ENCODE measurements at regions not wholly inside any gene's neighbourhood (a gene's known extent, or its start where the extent isn't known, plus 50 kb on each side); places are given as distances from the start of the nearest gene placed in this dataset.

DNA sequence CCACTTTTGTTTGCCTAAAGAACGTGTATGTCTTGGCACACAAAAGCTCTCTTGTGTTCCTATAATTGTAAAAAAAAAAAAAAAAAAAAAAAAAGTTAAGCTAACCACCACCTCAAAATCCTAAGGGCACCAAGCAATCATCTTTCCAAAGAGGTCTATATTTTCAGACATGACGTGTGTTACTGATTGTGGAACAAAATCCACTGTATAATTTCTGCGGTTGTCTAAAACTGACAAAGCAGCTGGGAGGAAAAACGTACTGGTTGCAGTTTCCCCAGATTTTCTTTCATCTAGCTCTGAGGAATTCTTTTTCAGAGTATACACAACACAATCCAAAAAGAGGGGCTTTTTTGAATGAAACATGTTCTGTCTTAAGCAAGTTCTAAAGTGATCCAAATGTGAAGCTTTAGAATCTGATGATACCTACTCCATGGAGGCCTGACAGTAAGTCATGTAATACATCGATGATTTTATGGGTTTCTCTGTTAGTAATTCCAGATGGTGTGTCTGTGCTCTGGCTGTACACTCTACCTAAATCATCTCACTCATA lies 375.6 kb upstream of the NUDT12 start:
- no peak for DNase-seq (ENCODE audit: low read depth in 2 of 2)

DNA sequence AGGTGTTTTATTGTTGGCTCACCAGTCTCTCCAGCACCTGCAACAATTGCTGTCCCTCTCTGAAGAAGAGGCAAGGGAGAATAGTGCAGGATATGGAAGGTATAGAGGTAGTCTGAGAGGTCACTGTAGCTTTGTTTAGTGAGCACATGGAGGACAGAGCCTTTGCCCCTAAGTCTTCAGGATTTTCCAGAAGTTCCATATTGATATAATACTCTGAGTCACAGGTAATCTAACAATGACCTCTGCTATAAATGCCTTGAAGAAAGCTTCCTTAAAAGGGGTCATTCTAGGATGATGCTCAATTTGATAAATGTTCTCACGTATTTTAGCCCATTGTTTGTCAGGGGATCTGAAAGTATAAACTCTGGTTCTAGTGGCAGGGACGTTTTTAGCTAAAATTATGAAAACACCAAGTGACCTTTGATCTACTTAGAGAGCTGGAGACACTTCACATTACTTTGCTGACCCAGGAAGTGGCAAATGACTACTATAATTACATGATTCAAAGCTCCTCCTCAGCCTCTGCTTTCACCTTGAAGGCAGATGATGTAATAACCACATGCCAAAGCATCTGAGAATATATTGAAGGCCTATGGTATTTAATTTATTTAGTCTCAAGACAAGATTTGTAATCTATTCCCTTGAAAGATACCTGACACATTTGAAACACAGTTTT lies 366.9 kb upstream of the NUDT12 start:
- no peak for DNase-seq (ENCODE audit: low read depth in 2 of 2)

DNA sequence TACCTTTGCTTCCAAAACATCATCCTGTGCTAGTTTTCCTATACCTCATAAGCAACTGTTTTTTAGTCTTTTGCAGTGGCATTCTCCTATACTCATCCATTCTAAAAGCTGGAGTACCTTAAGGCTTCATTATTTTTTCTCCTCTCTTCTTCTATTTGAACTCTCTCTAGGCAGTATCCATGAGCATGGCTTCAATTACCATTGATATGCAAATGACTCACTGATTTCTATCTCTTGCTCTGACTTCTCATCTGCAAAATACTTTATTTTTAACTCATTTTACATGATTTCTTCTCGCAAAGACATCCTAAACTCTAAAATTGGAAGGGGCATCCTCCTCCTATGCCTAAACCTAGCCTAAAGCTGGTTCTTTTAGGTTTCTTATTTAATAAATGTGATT lies 365.1 kb upstream of the NUDT12 start:
- DNase-seq (ENCODE audit: low read depth in 2 of 2) = no peak

DNA sequence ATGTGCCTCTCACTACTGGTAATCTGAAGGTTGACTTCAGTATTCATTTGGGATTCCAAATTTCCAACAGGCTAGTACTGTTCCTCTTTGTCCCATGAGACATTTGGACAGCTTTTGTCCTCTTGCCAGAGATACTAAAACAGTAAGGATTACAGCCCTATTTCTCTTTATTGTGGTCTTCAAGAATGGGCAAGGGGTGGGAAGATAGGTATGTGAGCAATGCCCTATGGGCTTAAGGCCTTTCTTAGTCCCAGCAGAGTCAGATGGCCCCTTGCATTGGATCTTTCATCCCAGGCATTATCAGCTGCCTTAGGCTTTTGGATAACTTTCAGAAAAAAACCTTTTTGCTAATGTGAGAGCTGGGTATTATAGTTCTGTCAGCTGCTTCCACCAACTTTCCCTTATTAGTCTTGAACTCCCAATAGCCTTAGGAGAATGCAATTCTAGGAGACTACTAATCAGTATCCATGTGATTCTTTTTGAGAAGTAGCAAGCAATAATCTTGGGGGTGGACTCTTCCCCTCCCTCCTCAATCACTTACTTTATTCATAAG lies 361.1 kb upstream of the NUDT12 start:
- DNase-seq (ENCODE audit: low read depth in 2 of 2) = no peak

DNA sequence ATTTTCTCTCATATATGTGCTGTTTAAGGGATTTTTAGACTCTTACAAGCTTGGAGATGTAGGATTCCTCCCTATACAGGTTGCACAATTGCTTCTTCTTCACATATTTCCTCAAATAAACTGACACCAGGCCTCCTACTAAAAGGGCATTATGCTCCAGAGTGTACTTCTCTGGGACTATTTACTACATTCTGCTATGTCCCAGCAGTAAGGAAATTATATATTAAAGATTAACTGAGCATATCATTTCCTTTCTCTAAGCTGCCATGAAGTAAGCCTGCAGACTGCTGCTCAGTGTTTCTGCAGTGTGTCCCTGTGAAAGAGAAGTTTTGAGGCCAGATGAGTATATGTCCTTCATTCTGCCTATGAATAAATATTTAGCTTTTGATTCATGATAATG lies 356.9 kb upstream of the NUDT12 start:
- no peak for DNase-seq (ENCODE audit: low read depth in 2 of 2)

DNA sequence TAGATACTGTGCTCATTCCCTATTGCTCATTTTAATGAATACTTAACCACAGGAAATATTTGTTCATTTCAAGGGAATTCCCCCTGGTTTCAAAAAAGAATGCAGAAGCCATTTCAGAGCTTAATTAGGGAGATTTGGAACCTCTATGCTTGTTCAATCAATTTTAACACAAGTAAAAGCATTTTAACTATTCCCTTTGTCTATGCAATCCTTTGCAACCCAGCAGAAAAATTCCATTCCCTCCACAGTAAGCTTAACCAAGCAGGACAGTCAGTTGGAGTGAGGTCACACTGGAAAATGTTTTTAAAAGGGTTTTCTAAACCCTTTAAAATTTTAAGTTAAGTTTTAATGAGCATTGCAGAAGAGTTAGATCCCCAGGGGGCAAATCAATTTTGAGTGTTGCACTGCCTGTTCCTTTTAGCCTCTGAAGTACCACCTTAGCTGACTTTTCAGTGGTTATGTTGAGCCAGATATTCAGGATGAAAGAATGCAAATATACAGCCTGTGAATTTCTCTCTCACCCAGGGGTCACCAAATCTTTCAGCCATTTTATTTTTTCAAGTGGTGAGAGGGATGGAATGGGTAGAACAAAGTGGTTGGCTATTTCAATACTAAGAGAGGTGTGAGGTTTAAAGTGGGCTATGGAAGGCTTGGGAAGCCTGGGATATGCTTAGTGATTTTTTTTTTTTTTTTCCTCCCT lies 356.2 kb upstream of the NUDT12 start:
- no peak for DNase-seq (ENCODE audit: low read depth in 2 of 2)

DNA sequence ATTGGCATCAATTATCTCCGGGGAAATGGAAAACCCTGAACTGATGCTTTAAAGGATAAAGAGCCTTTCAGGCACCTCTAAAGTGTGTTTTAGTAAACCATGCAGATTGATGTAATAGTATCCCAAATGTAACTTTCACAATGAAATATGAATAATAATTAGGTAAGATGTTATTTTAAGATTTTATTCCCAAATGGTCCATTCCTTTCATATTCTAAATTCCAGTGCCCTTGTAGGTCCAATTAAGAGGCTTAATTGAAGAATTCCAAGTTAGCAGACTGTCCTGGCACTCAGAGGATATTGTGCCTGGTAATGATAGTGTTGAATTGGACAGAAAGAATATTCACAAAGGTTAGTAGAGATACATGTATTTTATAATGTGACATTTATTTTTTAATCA lies 352.5 kb upstream of the NUDT12 start:
- no peak for DNase-seq (ENCODE audit: low read depth in 2 of 2)

DNA sequence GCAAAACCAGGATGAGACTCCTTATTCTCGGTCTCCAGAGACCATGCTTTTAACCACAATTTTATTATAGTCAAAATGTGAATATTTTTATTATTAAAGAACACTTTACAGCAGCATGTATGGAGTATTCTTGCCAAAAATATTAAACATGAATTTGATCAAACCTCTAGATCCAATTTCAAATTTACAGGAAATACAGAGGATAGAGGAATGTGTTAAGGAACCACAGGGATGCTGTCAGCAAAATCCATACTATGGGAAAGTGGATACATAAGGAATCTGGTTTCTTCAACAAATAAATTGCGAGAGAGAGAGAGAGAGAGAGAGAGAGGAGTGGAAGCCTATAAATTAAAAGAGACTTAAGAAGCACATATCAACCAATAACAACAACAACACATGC lies 348.2 kb upstream of the NUDT12 start:
- DNase-seq (ENCODE audit: low read depth in 2 of 2) = no peak

DNA sequence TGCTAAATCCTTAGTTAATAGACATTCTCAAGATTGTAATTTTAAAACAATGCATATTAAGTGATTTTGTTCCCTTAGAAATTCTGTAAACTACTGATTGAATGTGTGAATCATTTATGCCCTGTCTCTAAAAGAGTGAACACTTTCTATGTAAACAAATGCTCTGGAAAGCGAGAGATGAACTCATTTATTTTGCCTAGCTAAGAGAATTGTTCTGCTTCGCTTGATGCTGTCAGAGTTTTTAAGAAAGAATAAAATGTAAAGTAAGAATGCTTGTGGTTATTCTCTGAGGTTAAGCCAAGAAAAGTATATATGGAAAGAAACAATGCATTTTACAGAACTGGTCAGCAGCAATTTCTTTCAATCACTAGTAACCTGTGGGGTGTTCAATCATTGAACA lies 347.4 kb upstream of the NUDT12 start:
- no peak for DNase-seq (ENCODE audit: low read depth in 2 of 2)

DNA sequence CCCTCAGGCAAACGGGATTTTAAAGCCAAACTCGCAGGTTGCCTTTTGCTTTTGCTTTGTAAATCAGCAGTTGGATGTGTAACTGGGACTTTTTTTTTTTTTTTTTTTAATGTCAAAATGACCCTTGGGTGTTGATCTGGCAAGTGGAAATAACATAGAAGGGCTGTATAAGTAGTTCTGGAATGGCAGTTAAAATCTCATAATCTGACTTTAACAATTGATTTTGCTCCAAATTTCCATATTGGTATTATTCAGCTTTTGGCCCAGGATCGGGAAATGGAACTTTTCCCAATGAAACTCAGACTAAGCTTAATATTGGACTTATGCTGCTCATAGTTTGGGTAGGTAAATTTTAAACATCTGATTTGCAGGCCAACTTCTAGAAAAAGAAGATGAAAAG lies 346.8 kb upstream of the NUDT12 start:
- DNase-seq (ENCODE audit: low read depth in 2 of 2) = no peak

DNA sequence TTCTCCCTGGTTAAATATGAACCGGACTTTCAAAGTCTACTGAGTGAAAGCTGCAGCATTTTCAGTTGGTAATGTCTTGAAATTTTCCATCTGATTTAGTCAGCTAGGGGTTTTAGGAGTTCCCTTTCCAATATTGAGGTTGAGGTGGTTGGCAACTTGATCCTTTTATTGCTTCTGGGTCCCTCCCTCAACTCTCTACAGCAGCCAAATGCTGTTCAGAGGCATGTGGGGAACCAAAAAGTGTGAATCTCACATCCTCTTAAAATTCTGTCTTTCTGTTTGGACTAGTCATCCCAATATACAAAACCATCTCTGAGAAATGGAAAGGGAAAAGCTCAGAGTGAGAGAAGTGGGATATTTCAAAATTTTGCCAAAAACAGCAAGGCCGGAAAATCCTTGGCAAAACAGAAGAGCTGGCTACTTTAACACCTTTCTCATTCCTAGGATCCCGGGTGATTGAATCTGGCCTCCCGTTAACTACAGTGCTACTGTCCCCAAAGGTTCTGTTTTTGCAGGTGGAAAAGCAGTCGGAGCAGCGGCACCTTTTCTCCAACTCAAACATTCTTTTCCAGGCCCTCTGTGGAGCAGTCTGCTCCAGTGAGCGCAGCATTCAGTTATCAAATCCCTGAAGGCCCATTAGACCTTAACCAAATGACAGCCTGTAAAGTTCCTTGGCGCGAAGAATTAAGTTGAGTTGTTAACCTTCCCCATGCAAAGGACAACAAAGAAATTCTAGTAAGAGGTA lies 345.9 kb upstream of the NUDT12 start:
- DNase-seq (ENCODE audit: low read depth in 2 of 2) = no peak

DNA sequence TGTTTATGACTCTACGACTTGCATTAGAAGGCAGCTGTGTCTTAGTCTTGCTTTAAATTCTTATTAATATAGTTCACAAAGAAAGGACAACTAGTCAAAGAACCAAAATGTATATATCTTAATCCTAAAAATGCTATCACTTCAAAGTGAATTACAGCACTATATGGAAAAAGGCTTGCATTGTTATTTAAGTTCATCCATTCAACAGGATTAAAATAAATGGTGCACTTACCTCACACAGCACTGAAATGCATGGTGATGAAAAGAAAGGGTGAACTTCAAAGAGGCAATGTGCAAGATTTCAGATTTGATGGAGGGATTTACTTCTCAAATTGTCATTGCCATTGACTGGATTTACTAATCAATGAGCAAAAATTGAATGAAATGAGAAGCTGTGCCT lies 344.4 kb upstream of the NUDT12 start:
- DNase-seq (ENCODE audit: low read depth in 2 of 2) = no peak

DNA sequence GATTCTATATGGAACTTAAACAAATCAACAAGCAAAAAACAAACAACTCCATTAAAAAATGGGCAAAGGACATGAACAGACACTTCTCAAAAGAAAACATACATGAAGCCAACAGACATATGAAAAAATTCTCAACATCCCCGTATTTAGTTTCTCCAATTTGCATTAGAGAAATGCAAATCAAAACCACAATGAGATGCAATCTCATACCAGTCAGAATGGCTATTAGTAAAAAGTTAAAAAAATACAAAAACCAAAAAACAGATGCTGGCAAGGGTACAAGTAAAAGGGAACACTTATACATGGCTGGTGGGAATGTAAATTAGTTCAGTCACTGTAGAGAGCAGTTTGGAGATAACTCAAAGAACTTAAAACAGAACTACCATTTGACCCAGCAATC lies 342.1 kb upstream of the NUDT12 start:
- DNase-seq (ENCODE audit: low read depth in 2 of 2) = no peak

DNA sequence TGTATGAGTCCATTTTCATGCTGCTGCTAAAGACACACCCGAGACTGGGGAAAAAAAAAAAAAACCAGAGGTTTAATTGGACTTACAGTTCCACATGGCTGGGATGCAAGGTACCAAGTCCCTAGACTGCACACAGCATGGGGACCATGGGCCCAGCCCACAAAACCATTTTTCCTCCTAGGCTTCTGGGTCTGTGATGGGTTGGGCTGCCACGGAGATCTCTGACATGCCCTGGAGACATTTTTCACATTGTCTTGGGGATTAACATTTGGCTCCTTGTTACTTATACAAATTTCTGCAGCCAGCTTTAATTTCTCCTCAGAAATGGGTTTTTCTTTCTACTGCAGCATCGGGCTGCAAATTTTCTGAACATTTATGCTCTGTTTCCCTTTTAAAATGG lies 340.3 kb upstream of the NUDT12 start:
- DNase-seq (ENCODE audit: low read depth in 2 of 2) = no peak

DNA sequence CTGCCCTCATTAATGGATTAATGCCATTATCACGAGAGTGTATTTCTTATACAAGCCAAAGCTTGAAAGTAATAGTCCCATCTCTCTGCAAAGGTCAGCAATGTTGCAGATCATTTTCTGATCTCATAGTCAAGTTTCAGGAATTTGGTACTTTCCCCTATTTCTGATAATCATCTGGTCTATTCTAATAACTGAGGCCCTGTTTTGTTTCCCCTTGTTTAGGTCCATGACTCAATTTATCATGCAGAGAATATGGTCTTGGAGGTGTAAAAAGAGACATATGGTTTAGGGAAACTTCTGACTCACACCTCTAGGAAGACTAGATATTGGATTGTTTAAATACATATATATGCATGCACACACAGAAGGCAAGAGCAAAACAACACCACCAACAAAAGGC lies 339.3 kb upstream of the NUDT12 start:
- DNase-seq (ENCODE audit: low read depth in 2 of 2) = no peak

DNA sequence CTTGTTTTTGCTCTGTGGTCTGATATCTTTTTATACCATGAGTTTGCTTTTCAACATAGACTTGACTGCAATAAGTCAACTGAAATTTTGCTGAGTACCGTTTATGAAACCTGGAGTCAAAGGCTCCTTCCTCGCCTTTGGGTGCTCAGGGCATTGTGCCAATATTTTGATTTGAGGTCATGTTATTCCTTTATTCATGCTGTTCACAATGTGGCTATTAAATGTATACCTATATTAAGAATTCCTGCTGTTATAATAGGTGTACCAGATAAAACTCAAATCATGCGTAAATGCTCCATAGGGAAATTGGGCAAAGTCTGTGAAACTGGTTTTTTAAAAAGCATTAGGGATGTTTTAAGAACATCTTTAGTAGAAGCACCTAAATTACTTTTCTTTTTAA lies 334.0 kb upstream of the NUDT12 start:
- no peak for DNase-seq (ENCODE audit: low read depth in 2 of 2)

DNA sequence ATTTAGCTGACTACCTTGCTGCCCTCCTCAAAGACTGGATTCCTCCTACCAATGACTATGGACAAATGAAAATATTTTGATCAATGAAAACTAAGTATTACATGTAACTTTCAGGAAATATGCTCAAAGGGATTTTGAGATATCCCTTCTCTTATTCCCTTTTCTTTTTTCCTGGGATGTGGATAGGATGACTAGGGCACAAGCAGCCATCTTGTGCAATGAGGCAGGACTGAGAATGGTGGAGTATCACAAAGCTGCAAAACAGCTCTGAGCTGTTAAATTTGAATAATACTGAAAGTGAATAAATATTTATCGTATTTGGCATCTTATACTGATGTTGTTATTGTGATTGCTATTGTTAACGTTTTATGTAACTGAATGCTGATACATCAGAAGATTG lies 333.1 kb upstream of the NUDT12 start:
- no peak for DNase-seq (ENCODE audit: low read depth in 2 of 2)

DNA sequence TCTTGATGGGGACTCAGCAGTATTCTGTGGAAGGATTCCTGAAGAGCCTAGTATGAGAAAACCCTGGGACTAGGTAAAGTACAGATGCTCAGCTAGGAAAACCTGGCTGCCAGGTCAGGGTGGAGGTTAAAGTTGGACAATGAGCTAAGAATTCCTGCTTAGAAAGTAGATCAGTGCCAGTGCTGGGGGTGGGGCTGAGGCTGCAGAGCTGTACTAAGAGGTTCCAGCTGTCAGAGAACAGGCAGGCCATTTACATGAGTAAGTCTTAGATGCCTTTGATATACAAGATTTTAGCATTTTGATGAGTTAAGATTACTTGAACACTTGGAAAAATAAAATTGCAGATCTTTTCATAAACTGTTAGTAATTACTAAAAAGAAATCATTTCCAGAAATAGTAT lies 332.3 kb upstream of the NUDT12 start:
- no peak for DNase-seq (ENCODE audit: low read depth in 2 of 2)

DNA sequence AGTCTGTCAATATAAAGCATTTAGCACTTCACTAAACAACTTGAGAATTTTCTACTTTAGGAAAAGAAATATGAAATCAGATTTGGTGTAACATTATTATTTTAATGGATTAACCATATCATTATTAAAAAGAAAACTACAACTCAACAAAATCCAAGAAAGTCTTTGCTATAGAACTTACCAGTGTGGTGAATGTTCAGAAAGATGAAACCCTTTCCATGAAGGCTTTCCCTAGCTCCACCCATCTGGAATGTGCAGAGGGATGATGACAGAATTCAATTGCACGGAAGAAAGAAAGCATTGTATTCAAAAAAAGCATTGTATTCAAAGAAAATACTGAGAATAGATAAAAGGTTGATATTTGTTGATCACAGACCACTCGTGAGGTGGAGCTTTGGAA lies 328.6 kb upstream of the NUDT12 start:
- no peak for DNase-seq (ENCODE audit: low read depth in 2 of 2)

DNA sequence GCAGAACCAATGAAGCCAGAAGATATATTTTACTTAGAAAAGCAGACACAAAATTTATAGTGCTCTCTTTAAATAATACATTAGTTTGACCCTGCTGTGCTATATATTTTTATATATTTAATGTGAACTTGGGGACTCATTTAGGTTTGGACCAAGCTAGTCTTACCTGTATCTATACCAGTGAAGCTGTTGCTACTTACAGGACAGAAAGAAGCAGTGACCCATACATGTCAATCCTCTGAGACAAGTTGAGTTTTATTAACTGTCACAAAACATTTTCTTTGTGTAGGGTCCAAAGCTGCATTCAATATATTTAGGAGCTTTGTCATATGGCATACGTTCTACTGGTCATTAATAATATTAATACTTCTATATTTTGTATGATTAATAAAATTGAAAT lies 327.7 kb upstream of the NUDT12 start:
- DNase-seq (ENCODE audit: low read depth in 2 of 2) = no peak

DNA sequence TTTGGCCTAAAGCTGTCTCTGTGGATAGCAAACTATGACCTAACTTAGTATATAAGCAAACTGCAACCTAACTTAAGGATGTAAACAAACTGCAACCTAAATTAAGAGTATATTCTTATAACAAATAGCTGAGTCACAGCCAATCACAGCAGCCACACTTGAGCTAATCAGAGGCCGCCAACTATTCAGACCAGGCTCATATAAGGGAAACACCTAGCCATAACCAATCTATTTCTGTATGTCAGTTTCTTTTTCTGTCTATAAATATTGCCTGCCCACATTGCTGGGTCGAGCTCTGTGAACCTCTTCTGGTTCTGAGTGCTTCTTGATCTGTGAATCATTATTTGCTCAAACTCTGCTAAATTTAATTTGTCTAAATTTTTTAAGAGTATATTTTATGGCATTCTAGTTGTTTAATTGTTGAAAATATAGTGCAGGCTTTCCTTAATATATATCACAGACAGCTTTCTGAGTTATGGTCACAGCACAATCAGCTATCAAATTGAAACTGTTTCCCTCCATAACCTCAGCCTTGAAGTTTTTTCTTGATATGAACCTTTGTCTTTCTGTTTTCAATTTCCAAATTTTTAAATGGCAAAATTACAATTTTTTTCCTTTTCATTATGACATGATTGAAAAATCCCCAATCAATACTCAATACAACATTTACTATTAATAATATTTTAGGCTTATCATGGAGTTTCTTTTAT lies 327.1 kb upstream of the NUDT12 start:
- DNase-seq (ENCODE audit: low read depth in 2 of 2) = no peak

DNA sequence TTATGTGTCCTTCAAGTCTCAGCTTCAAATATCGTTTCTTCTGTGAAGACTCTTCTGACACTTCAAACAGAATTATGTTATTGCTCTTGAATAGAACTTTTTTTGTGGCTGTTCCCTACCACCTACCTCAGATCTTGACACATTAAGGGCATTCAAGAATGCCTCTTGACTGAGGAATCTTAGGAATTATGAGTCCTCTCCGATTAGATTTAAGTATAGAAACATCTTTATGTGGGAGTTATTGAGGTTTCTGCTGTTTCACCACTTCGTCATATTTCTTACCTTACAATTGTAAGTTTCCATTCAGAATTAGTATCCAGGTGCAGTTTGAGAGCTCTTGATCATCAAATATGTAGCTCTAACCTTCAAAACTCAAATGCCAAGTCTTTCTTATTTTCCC lies 324.2 kb upstream of the NUDT12 start:
- DNase-seq (ENCODE audit: low read depth in 2 of 2) = no peak
